ENCODE measurements at regions not wholly inside any gene's neighbourhood (a gene's known extent, or its start where the extent isn't known, plus 50 kb on each side); places are given as distances from the start of the nearest gene placed in this dataset.

GRCh38 chr3:176090727-176091126, 1106.6 kb downstream of the TBL1XR1 start:
- no peak overlapping the region for H3K4me3 ChIP-seq
- no peaks in the 10 kb centered on the region for H3K9me3 ChIP-seq
- no peaks in the 10 kb centered on the region for H3K4me1 ChIP-seq (ENCODE audit: low read depth)
- ATAC-seq (no peak), DNase-seq (no peak)
- intact Hi-C loops (cut with DNase I, micrococcal nuclease): no loop called here
- no peaks in the 10 kb centered on the region for H3K36me3 ChIP-seq (ENCODE audit: low read depth)
- TF ChIP-seq CTCF (IDR thresholded peaks at IDR 0.05): no peak

GRCh38 chr3:176088962-176089383, 1108.3 kb downstream of the TBL1XR1 start:
- H3K9me3 ChIP-seq: no peaks in the 10 kb centered on the region
- DNase-seq (no peak), ATAC-seq (peak; percentile 21)
- H3K4me3 ChIP-seq: no peak overlapping the region
- H3K4me1 ChIP-seq (ENCODE audit: low read depth): no peaks in the 10 kb centered on the region
- intact Hi-C loops (cut with DNase I, micrococcal nuclease): no loop called here
- no peak for TF ChIP-seq CTCF (IDR thresholded peaks at IDR 0.05)
- no peaks in the 10 kb centered on the region for H3K36me3 ChIP-seq (ENCODE audit: low read depth)

GRCh38 chr3:176087066-176087697, 1110.1 kb downstream of the TBL1XR1 start:
- Histone ChIP-seq H3K9me3 (no peaks in the 10 kb centered on the region), H3K4me1 (ENCODE audit: low read depth) (no peaks in the 10 kb centered on the region), H3K4me3 (no peak overlapping the region), H3K36me3 (ENCODE audit: low read depth) (no peaks in the 10 kb centered on the region)
- DNase-seq (no peak), ATAC-seq (no peak)
- intact Hi-C loops (cut with DNase I, micrococcal nuclease): no loop called here
- TF ChIP-seq CTCF (IDR thresholded peaks at IDR 0.05): no peak

- Histone ChIP-seq H3K36me3 (ENCODE audit: low read depth) (no peaks in the 10 kb centered on the region), H3K4me3 (no peak overlapping the region), H3K4me1 (ENCODE audit: low read depth) (no peaks in the 10 kb centered on the region), H3K9me3 (no peaks in the 10 kb centered on the region)
- intact Hi-C loops (cut with DNase I, micrococcal nuclease): no loop called here
- no peak for TF ChIP-seq CTCF (IDR thresholded peaks at IDR 0.05)
- DNase-seq (no peak), ATAC-seq (no peak)
Measured at GRCh38 chr3:176079785-176080184, 1117.5 kb downstream of the TBL1XR1 start.

GRCh38 chr3:176078906-176079305, 1118.4 kb downstream of the TBL1XR1 start:
- H3K4me3 ChIP-seq: no peak overlapping the region
- ATAC-seq (no peak), DNase-seq (no peak)
- TF ChIP-seq CTCF (IDR thresholded peaks at IDR 0.05): no peak
- no peaks in the 10 kb centered on the region for H3K4me1 ChIP-seq (ENCODE audit: low read depth)
- H3K36me3 ChIP-seq (ENCODE audit: low read depth): no peaks in the 10 kb centered on the region
- no peaks in the 10 kb centered on the region for H3K9me3 ChIP-seq
- intact Hi-C loops (cut with DNase I, micrococcal nuclease): no loop called here

GRCh38 chr3:176075491-176075890, 1121.8 kb downstream of the TBL1XR1 start:
- Histone ChIP-seq H3K36me3 (ENCODE audit: low read depth) (no peaks in the 10 kb centered on the region), H3K4me3 (no peak overlapping the region), H3K9me3 (no peaks in the 10 kb centered on the region), H3K4me1 (ENCODE audit: low read depth) (no peaks in the 10 kb centered on the region)
- intact Hi-C loops (cut with DNase I, micrococcal nuclease): no loop called here
- DNase-seq: no peak
- TF ChIP-seq CTCF (IDR thresholded peaks at IDR 0.05): no peak
- no peak for ATAC-seq

Measured in mucosa of descending colon (tissue), 3 donors.